Testis (tissue), 2 donors: ENCODE measurements at regions not wholly inside any gene's neighbourhood (a gene's known extent, or its start where the extent isn't known, plus 50 kb on each side); places are given as distances from the start of the nearest gene placed in this dataset.

Experiments used
- DNase-seq: peaks from one replicate; pipeline ENCODE4 v3.0.0-alpha.2; 2019
- H3K27ac ChIP-seq, 2 donors: fragments of 200-600 bp; sonication (generic); one replicate each; pipeline ENCODE4 v1.5.1; 2019
- H3K27me3 ChIP-seq: fragments of 200-600 bp; sonication (generic); one replicate; pipeline ENCODE4 v1.5.1; 2019
- H3K36me3 ChIP-seq: fragments of 200-600 bp; sonication (generic); one replicate; pipeline ENCODE4 v1.5.1; 2017; ENCODE audit warnings: low read depth; ENCODE audit errors: missing control alignments
- H3K4me1 ChIP-seq: fragments of 200-600 bp; sonication (generic); one replicate; pipeline ENCODE4 v1.5.1; 2019
- H3K4me3 ChIP-seq, 2 donors: fragments of 200-600 bp; sonication (generic); one replicate each; pipeline ENCODE4 v1.5.1; 2017 to 2019
- H3K9me3 ChIP-seq: fragments of 200-600 bp; sonication (generic); one replicate; pipeline ENCODE4 v1.5.1; 2017
- CTCF ChIP-seq, 3 experiments: fragments of 450-650 bp in 2 of 3; fragments of 200-600 bp in 1 of 3; sonication (generic) in 1 of 3; IDR thresholded peaks; one replicate each; pipeline ENCODE4 v1.5.1; 2016 to 2019; ENCODE audit warnings: antibody characterized with exemption in 3 of 3, mild to moderate bottlenecking in 2 of 3, moderate library complexity in 1 of 3
- POLR2A ChIP-seq: fragments of 450-650 bp; IDR thresholded peaks from one replicate; pipeline ENCODE4 v1.6.1; 2017; ENCODE audit warnings: antibody characterized with exemption, mild to moderate bottlenecking, moderate library complexity
- WGBS, 2 donors: methylation state at CpG; one replicate each; pipeline ENCODE4 v1.1.5; 2018; 5-methylcytosine and 5-hydroxymethylcytosine counted together
- intact Hi-C: fragments of 100-400 bp; cut with DNase I; formaldehyde crosslinking; loops from one replicate; pipeline ENCODE4 v1.15.1; 2023; ENCODE audit warnings: low total_unique reads

- Histone ChIP-seq H3K9me3 (no peaks in the 10 kb centered on the region), H3K4me1 (no peaks in the 10 kb centered on the region), H3K4me3 (no peak overlapping the region), H3K27me3 (no peaks in the 10 kb centered on the region), H3K27ac (no peak overlapping the region), H3K36me3 (no peaks in the 10 kb centered on the region)
- intact Hi-C loops: no loop called here
- DNase-seq: no peak
- WGBS, 2 donors: 42 to 50% methylated on average over 1 of the region's 1 CpG
- TF ChIP-seq CTCF (IDR thresholded peaks at IDR 0.05) (no peak), POLR2A (no peak)
Observed at GRCh38 chr13:89554801-89555200, 1792.7 kb upstream of the MIR17HG start.

GRCh38 chr13:89565476-89566100, 1781.9 kb upstream of the MIR17HG start:
- Histone ChIP-seq H3K36me3 (no peaks in the 10 kb centered on the region), H3K27me3 (no peaks in the 10 kb centered on the region), H3K9me3 (no peaks in the 10 kb centered on the region), H3K4me3 (no peak overlapping the region), H3K27ac (no peak overlapping the region), H3K4me1 (no peaks in the 10 kb centered on the region)
- TF ChIP-seq POLR2A: no peak
- TF ChIP-seq CTCF (IDR thresholded peaks at IDR 0.05): no peak
- intact Hi-C loops: no loop called here
- no peak for DNase-seq
- WGBS, 2 donors: 70 to 81% methylated on average over 1 of the region's 1 CpG

GRCh38 chr13:89567025-89567424, 1780.5 kb upstream of the MIR17HG start:
- H3K27me3 ChIP-seq: no peaks in the 10 kb centered on the region
- TF ChIP-seq CTCF (IDR thresholded peaks at IDR 0.05) (no peak), POLR2A (no peak)
- intact Hi-C loops: no loop called here
- no peak overlapping the region for H3K4me3 ChIP-seq
- no peak for DNase-seq
- 70 to 87% methylated on average over 4 of the region's 4 CpGs for WGBS, 2 donors
- H3K36me3 ChIP-seq: no peaks in the 10 kb centered on the region
- no peaks in the 10 kb centered on the region for H3K9me3 ChIP-seq
- H3K27ac ChIP-seq: no peak overlapping the region
- H3K4me1 ChIP-seq: no peaks in the 10 kb centered on the region

DNA sequence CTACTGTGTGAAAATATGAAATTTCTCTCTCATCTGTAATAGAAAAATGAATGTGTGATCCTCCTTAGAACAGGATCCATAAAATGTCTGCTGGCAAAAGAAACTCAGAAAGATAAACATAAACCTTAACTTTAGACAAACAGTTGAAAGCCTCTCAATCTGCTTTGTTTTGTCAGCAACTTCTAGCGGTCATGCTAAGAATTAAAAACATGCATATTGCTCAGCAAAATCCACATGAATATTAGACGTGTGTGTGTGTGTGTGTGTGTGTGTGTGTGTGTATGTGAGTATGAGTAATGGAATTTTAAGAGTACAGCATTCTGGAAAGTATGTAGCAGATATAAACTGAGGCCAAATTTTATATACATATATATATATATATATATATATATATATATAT, 1779.2 kb upstream of the MIR17HG start:
- no peak overlapping the region for H3K4me3 ChIP-seq
- no peaks in the 10 kb centered on the region for H3K4me1 ChIP-seq
- H3K36me3 ChIP-seq: no peaks in the 10 kb centered on the region
- TF ChIP-seq POLR2A (no peak), CTCF (IDR thresholded peaks at IDR 0.05) (no peak)
- intact Hi-C loops: no loop called here
- H3K27me3 ChIP-seq: no peaks in the 10 kb centered on the region
- 92 to 96% methylated on average over 2 of the region's 2 CpGs for WGBS, 2 donors
- no peak overlapping the region for H3K27ac ChIP-seq
- no peak for DNase-seq
- H3K9me3 ChIP-seq: no peaks in the 10 kb centered on the region

GRCh38 chr13:89568746-89569145, 1778.7 kb upstream of the MIR17HG start:
- intact Hi-C loops: no loop called here
- no peak overlapping the region for H3K27ac ChIP-seq
- no peaks in the 10 kb centered on the region for H3K9me3 ChIP-seq
- TF ChIP-seq CTCF (IDR thresholded peaks at IDR 0.05) (no peak), POLR2A (no peak)
- no peak for DNase-seq
- WGBS, 2 donors: 44 to 80% methylated on average over 2 of the region's 2 CpGs
- H3K4me1 ChIP-seq: no peaks in the 10 kb centered on the region
- no peak overlapping the region for H3K4me3 ChIP-seq
- H3K27me3 ChIP-seq: no peaks in the 10 kb centered on the region
- H3K36me3 ChIP-seq: no peaks in the 10 kb centered on the region
